HG02884 (cell line): ENCODE measurements at regions not wholly inside any gene's neighbourhood (a gene's known extent, or its start where the extent isn't known, plus 50 kb on each side); places are given as distances from the start of the nearest gene placed in this dataset.

Experiments used
- ATAC-seq: cut with Tn5 transposase; IDR thresholded peaks from one replicate; pipeline ENCODE4 v1.9.1; 2021; ENCODE audit warnings: mild to moderate bottlenecking, moderate library complexity; ENCODE audit not compliant: unreplicated experiment

DNA sequence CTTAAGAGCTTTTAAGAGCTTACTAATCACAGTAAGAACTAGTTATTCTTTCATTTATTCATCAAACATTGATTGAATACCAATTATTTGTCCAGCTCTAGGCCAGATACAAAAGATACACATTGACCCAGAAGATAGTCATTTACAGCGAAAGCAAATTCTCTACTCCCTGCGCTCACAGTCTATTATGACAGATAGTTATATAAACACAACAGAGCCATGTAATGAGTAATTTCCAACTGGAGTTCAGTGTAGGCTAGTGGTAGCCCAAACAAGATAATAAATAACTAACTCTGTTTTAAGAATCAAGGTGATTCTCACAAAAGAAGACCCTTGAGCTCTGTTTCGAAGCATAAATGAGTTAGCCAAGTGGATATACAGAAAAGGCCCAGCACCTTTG is 397.8 kb upstream of the TLE4 start:
- ATAC-seq, result no peak

DNA sequence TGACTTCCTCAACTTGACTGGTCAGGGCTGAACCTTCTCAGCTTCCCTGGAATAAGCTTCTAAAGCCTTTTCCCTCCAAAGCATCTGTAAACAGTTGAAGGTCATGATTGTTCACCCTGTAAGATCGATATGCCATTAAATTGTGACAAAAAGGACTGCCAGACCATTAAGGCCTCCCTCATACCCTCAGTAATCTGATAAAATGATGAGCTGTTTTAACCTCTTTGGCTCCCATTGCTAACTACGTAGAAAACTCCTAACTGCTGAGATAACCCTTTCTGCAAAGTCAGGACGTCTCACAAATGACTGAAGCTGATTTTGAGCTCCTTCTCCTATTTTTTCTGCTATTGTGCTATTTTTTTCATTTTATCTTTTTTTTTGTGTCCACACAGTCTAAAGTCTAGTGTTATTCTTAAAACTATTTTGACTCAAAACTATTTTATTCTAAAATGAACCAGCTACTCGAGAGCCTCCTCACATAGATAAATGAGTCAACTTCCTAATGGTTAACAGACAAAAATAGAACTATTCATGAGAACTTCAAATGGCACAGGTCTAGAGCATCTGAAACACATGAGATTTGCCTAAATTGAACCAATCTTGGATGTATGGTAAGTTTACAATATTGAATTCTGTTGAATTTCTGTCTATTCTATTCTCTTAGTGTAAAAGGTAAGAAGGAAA is 395.6 kb upstream of the TLE4 start:
- ATAC-seq, result no peak

DNA sequence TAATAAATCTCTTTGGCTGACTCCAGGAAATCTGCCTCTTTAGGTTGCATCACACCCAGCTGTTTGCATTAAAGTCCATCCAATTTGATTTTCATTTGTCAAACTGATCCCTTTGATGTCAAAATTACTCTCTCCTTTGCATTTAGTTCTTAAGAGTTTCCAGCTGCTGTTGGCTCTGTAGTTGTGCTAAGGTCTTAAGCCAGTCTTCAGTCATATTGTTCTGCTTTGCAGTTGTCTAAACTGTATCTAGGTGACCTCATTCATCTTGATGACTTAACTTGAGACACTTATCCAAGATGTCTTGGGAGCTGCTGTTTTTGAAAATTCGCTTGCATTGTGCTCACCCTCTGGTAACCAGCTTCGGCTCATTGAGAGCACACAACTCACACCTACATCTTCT is 386.9 kb upstream of the TLE4 start:
- no peak for ATAC-seq

GRCh38 chr9:79185866-79186265 is 385.9 kb upstream of the TLE4 start:
- no peak for ATAC-seq

GRCh38 chr9:79189511-79189924 is 382.2 kb upstream of the TLE4 start:
- no peak for ATAC-seq

DNA sequence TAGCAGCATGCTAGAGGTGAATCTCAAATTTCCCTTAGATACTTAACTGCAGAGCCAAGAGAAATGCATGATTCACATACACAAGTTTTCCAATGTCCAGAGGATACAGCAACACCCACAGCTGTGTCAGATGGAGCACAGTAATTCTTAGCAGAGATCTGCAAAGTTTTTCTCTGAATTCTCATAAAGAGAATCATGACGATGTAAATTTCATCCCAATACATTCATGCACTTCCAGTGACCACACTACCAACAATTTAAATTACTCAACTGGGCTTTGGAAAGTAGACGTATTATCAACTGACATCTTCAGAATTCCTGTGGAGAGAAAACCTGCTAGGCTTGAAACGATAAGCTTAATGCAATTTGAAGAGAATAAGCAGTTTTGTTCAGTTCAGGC is 378.8 kb upstream of the TLE4 start:
- ATAC-seq, result no peak

DNA sequence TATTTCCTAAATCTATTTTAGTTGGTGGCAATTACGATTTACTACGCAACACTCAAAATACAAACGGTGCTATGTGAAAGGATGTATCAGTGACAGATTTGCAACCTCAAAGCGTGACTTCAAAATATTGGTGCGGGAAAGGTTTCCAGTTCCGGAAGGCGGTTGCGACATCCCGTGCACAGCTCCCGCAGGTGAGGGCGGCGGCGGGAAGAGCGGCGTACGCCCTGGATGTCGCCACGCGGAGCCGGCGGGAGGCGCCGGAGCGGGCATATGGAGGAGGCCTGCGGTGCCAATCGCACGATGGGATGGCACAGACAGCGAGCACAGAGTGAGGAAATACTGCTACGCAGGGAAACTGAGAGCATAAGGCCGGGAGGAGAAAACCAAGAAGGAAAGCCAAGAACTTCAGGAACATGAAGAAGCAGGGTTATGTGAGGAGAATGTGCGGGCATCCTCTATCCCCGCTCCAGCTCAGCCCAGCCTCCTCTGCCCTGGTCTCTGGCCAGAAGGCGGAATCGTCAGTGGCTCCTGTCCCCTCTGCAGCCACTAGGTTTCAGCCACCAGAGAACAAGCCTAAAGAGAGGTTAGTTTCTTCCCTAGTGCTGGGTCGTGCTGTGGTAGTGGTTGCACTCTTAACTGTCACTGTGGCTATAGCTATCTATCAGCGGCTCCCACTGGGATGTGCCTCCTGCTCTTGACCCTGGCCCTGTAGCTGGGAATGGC is 378.1 kb upstream of the TLE4 start:
- ATAC-seq, result no peak

GRCh38 chr9:79195879-79196278 is 375.9 kb upstream of the TLE4 start:
- no peak for ATAC-seq

DNA sequence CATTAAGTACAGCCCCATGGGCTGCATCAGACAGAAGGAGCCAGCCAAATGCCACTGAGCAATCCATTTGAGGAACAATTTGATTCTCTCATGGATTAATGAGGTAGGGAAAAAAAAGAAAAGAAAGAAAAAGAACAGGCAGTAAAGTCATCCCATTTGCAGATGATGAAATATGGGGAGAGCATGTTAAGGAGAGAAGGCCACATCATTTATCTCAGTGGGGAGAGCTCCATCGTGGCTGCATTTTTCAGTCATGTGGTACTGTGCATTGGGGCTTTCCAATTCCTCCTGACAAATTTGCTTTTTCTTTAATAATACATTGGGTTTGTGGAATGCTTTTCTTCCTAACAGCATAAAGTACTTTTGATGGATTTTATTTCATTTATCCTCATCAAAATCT is 375.2 kb upstream of the TLE4 start:
- ATAC-seq, result no peak

GRCh38 chr9:79200336-79200735 is 371.4 kb upstream of the TLE4 start:
- no peak for ATAC-seq

DNA sequence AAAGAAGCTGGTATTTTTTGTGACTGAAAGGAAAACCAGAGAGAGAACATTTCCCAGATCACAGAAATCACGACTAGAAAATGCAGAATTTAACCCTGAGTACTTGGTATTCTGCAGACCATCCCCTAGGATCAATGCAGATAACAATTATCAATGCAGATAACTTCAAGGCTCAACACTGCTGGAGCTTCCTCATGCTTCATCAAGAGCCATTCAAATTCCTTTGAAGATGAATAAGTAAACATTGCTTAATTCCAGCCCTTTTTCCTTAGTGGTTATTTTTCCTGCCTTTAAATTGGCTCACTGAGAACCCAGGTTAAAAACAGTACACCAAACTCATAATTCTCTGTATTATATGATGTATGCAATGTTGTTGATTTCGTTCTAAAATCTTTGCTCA is 370.1 kb upstream of the TLE4 start:
- ATAC-seq, result no peak

DNA sequence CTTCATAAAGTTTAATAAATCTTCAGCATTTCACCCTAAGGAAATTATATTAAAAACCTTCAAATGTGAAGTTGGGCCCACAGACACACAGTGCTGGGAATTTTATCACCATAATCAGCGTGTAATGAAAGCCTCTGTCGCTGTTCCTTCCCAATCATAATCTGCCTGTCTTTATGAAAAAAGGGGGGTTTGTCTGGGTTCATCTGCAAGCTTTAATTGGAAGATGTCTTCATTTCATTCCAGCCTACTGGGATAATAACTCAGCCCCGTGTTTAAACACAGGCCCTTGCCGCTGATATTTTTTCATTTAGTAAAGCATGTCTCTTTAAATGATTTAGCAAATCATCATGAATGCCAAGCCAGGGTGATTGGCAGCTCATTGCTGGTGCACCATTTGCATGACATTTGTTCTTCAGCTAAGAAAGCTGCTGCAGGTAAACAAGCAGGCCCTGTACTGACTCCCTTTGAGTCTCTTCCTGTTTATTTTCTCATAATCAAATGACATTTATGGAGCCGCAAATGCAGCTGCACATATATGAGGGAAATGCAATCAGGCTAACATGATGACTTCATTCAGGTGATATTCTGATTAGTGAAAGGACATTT is 362.9 kb upstream of the TLE4 start:
- no peak for ATAC-seq

DNA sequence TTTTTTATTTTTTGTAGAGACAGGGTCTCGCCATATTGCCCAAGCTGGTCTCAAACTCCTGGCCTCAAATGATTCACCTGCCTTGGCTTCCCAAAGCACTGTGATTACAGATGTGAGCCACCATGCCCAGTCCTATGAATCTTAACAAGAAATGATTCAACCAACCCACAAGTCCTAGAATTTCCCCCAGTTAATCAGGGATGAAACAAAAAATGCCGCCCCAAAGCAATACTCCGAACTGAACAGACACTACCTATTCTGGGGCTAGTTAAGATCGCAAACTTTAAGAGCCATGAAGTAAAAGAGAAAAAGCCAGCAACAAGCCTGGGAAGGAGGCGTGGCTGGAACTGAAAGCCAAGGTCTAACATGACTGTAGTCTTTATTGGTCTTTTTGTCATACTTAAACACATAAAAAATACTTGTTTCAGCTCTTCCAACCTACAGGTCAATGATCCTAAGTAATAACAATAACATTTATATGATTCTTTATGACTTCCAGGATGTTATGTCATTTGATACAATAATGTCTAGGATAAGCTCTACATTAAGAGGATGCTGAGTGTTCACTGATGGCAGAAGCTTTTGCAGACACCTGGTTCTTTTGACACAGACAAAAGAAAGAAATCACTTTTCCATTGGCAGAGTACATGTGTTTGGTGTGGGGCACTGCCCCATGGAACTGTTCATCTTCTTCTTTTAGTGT is 361.1 kb upstream of the TLE4 start:
- ATAC-seq, result no peak

- no peak for ATAC-seq
Measured at GRCh38 chr9:79213417-79214125, 358.2 kb upstream of the TLE4 start.

DNA sequence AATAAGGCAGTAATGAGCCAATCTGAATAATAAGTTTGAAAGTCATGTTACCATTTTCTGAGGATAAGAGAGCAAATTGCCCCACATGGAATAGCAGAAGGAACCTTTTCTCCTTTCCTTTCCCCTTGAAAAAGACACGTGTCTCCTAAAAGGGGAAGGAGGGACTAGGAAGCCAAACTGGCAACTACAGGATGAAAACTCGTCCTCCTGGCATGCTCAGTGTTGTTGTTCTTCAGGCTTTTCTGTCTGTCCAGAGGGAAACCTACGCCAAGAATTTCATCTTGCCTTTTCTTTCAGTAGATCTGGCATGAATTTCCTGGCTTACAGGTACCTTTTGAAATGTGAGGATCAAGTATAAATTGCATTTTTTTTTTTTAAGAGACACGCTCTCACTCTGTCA is 355.9 kb upstream of the TLE4 start:
- ATAC-seq, result no peak

GRCh38 chr9:79220251-79220650 is 351.5 kb upstream of the TLE4 start:
- ATAC-seq, result no peak

- no peak for ATAC-seq
Measured at GRCh38 chr9:79220666-79221065, 351.1 kb upstream of the TLE4 start.

- ATAC-seq, result no peak
Measured at GRCh38 chr9:79221084-79221483, 350.7 kb upstream of the TLE4 start.

- ATAC-seq, result no peak
Measured at GRCh38 chr9:79222483-79222882, 349.3 kb upstream of the TLE4 start.

DNA sequence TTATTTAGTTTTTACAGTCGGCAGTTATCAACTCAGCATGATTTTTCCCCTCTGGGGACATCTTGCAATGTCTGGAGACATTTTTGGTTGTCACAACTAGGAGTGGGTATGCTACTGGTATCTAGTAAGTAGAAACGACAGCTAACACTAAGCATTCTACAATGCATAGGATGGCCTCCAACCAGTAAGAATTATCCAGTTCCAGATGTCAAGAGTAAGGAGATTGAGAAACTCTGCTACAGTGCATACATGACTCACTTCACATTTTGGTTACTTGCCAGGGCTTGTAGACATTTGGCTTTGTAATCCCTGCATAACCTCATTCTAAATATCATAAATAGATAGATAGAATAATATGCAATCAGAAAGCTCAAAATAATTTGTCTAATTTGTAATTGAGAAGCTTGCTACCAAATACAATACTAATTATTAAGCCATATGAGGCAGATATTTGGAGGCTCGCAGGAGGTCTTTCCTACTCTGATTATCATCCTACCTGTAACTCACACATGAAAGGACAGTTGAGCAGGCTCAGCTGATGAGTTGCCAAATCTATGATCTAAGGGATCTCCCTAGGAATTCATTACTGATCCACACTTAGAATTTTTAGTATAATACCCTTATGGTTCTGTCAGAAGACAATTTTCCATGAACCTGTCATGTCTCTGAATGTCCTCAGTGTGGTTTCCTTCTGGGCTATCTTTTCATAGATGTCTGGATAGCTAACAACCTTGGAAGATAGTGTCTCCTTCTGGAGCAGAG is 346.9 kb upstream of the TLE4 start:
- no peak for ATAC-seq
